Mesenchymal stem cell (in vitro differentiated cells and primary cell): ENCODE measurements at regions not wholly inside any gene's neighbourhood (a gene's known extent, or its start where the extent isn't known, plus 50 kb on each side); places are given as distances from the start of the nearest gene placed in this dataset.

Source experiments
- DNase-seq: peaks from one replicate; pipeline ENCODE4 v3.0.0-alpha.2; 2013
- H2AFZ ChIP-seq: one replicate; pipeline ENCODE4 v1.6.1; 2013; ENCODE audit warnings: low read depth, mild to moderate bottlenecking, control low read depth, inconsistent platforms, low read length, moderate library complexity
- H2AK5ac ChIP-seq: 2 replicates; pipeline ENCODE4 v1.6.1; 2013; ENCODE audit warnings: low read length, moderate library complexity, mild to moderate bottlenecking, inconsistent platforms; ENCODE audit not compliant: severe bottlenecking
- H2BK120ac ChIP-seq: one replicate; pipeline ENCODE4 v1.6.1; 2013; ENCODE audit warnings: low read depth, mild to moderate bottlenecking, inconsistent platforms, low read length, moderate library complexity
- H2BK12ac ChIP-seq, 2 experiments: one replicate each; pipeline ENCODE4 v1.6.1; 2013; ENCODE audit warnings: inconsistent platforms in 2 of 2, low read length in 2 of 2, mild to moderate bottlenecking in 2 of 2, moderate library complexity in 2 of 2, control low read depth in 1 of 2
- H2BK15ac ChIP-seq: one replicate; pipeline ENCODE4 v1.6.1; 2013; ENCODE audit warnings: mild to moderate bottlenecking, low read depth, inconsistent platforms; ENCODE audit not compliant: poor library complexity, severe bottlenecking
- H2BK5ac ChIP-seq: 2 replicates; pipeline ENCODE4 v1.6.1; 2013; ENCODE audit warnings: low read depth, mild to moderate bottlenecking, low read length, control low read depth, inconsistent platforms; ENCODE audit not compliant: poor library complexity, severe bottlenecking
- H3K14ac ChIP-seq, 2 experiments: one replicate each; pipeline ENCODE4 v1.6.1; 2013; ENCODE audit warnings: inconsistent platforms in 2 of 2, low read length in 2 of 2, control low read depth in 1 of 2, mild to moderate bottlenecking in 1 of 2, moderate library complexity in 1 of 2
- H3K18ac ChIP-seq, 2 experiments: one replicate each; pipeline ENCODE4 v1.6.1; 2013; ENCODE audit warnings: inconsistent platforms in 2 of 2, low read length in 2 of 2, control low read depth in 1 of 2, low read depth in 1 of 2, mild to moderate bottlenecking in 1 of 2
- H3K23ac ChIP-seq, 2 experiments: one replicate each; pipeline ENCODE4 v1.6.1; 2013; ENCODE audit warnings: inconsistent platforms in 2 of 2, low read length in 2 of 2, mild to moderate bottlenecking in 2 of 2, moderate library complexity in 2 of 2, control low read depth in 1 of 2
- H3K27ac ChIP-seq: 2 replicates; pipeline ENCODE4 v1.5.1; 2013; ENCODE audit warnings: mild to moderate bottlenecking, moderate library complexity, low read length, control low read depth, inconsistent platforms; ENCODE audit not compliant: poor library complexity, severe bottlenecking
- H3K27me3 ChIP-seq, 2 experiments: 2 replicates each; pipeline versions ENCODE4 v1.6.1 to v1.7.0; 2013; ENCODE audit warnings: low read length in 2 of 2, mild to moderate bottlenecking in 2 of 2, moderate library complexity in 2 of 2, control low read depth in 1 of 2, inconsistent platforms in 1 of 2; ENCODE audit not compliant: control insufficient read depth in 1 of 2, insufficient read depth in 1 of 2
- H3K36me3 ChIP-seq, 2 experiments: 2 replicates each; pipeline versions ENCODE4 v1.6.1 to v1.7.0; 2013; ENCODE audit warnings: low read length in 2 of 2, control low read depth in 1 of 2, inconsistent platforms in 1 of 2, low read depth in 1 of 2, mild to moderate bottlenecking in 1 of 2; ENCODE audit not compliant: insufficient read depth in 2 of 2, control insufficient read depth in 1 of 2
- H3K4ac ChIP-seq, 2 experiments: one replicate each; pipeline ENCODE4 v1.6.1; 2013; ENCODE audit warnings: inconsistent platforms in 2 of 2, low read length in 2 of 2, mild to moderate bottlenecking in 2 of 2, moderate library complexity in 2 of 2, control low read depth in 1 of 2, low read depth in 1 of 2
- H3K4me1 ChIP-seq: 2 replicates; pipeline ENCODE4 v1.6.1; 2013; ENCODE audit warnings: low read depth, low read length, control low read depth; ENCODE audit not compliant: control insufficient read depth, insufficient read depth
- H3K4me2 ChIP-seq: 2 replicates; pipeline ENCODE4 v1.6.1; 2013; ENCODE audit warnings: low read length, mild to moderate bottlenecking, inconsistent platforms; ENCODE audit not compliant: poor library complexity, severe bottlenecking
- H3K4me3 ChIP-seq, 2 experiments: 2 replicates each; pipeline versions ENCODE4 v1.5.1 to v1.7.0; 2013; ENCODE audit warnings: low read length in 2 of 2, mild to moderate bottlenecking in 2 of 2, control low read depth in 1 of 2, low read depth in 1 of 2; ENCODE audit not compliant: insufficient read depth in 1 of 2
- H3K79me1 ChIP-seq: replicated peaks from 2 replicates; pipeline ENCODE4 v1.6.1; 2013; ENCODE audit warnings: mild to moderate bottlenecking, control low read depth, low read length, inconsistent platforms; ENCODE audit not compliant: poor library complexity, severe bottlenecking
- H3K9ac ChIP-seq: 2 replicates; pipeline ENCODE4 v1.7.0; 2013; ENCODE audit warnings: mild to moderate bottlenecking, low read length, moderate library complexity
- H3K9me3 ChIP-seq: 2 replicates; pipeline ENCODE4 v1.7.0; 2013; ENCODE audit warnings: mild to moderate bottlenecking, low read length; ENCODE audit not compliant: control insufficient read depth
- H4K8ac ChIP-seq: one replicate; pipeline ENCODE4 v1.6.1; 2013; ENCODE audit warnings: inconsistent platforms, mild to moderate bottlenecking, low read length, moderate library complexity
- H4K91ac ChIP-seq: one replicate; pipeline ENCODE4 v1.6.1; 2013; ENCODE audit warnings: mild to moderate bottlenecking, low read length, inconsistent platforms
- WGBS: methylation state at CpG from one replicate; pipeline ENCODE4 v1.1.7; 2013; ENCODE audit warnings: mixed read lengths; 5-methylcytosine and 5-hydroxymethylcytosine counted together

DNA sequence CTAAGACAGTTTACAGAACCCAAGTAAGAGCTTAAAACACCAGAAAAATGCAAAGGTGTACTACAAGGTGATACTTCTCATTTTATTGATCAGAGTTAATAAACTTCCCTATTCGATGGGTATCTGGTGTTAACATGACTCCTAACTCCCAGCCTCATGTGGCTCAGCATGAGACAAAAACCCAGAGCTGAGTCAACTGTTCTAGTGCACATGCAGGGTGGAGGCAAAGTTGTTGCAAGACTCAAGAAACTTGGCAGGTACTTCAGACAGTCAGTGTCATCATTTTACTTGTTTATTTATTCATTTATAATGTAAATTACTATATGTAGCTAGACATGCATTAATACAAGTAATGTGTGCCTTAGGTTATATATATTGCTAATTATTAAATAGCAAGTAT is 216.6 kb upstream of the DSEL start:
- peak; percentile 12 for DNase-seq
- whole genome bisulfite sequencing: 90% methylated on average over 1 of the region's 1 CpG
- peak overlapping the region; percentile 63 for H3K9ac ChIP-seq
- no peak overlapping the region for H3K14ac ChIP-seq
- H3K4ac ChIP-seq: no peak overlapping the region
- no peak overlapping the region for H3K4me3 ChIP-seq
- no peak overlapping the region for H2BK12ac ChIP-seq
- H3K18ac ChIP-seq: no peak overlapping the region
- no peak overlapping the region for H2AK5ac ChIP-seq
- H3K4me1 ChIP-seq: no peaks in the 10 kb centered on the region
- no peaks in the 10 kb centered on the region for H3K9me3 ChIP-seq
- H3K27ac ChIP-seq: no peak overlapping the region
- no peak overlapping the region for H3K4me2 ChIP-seq
- no peak overlapping the region for H2BK15ac ChIP-seq
- H2BK5ac ChIP-seq: no peak overlapping the region
- H3K27me3 ChIP-seq: no peaks in the 10 kb centered on the region
- no peak overlapping the region for H2AFZ ChIP-seq
- no peak overlapping the region for H4K91ac ChIP-seq
- H3K79me1 ChIP-seq: no peaks in the 10 kb centered on the region
- H4K8ac ChIP-seq: no peak overlapping the region
- no peaks in the 10 kb centered on the region for H3K36me3 ChIP-seq
- H3K23ac ChIP-seq: no peak overlapping the region
- no peak overlapping the region for H2BK120ac ChIP-seq

DNA sequence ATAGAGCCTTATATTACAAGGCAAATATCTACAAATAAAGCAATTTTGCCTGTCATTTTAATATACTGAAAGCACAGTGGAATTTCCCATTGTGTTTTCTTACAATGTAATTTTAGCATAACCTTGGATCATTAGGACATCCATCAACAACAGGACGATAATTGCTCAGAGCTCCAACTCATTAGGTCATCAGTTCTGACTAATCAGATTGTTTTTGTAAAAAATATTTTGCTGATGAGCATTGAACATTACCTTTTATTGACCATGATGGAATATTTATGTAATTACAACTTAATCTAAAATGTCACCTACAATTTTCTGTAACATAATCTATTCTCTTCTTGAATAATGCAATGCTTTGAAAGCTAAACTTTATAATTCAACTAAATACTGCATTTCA is 215.3 kb upstream of the DSEL start:
- Histone ChIP-seq H4K8ac (no peak overlapping the region), H2AK5ac (no peak overlapping the region), H4K91ac (no peak overlapping the region), H2BK12ac (no peak overlapping the region), H2AFZ (no peak overlapping the region), H2BK120ac (no peak overlapping the region), H2BK15ac (no peak overlapping the region), H3K4ac (no peak overlapping the region), H3K23ac (no peak overlapping the region), H3K27me3 (no peaks in the 10 kb centered on the region), H3K4me1 (no peaks in the 10 kb centered on the region), H3K36me3 (no peaks in the 10 kb centered on the region), H3K27ac (no peak overlapping the region), H3K4me2 (no peak overlapping the region), H3K9ac (peak overlapping the region; percentile 63), H2BK5ac (no peak overlapping the region), H3K79me1 (no peaks in the 10 kb centered on the region), H3K18ac (no peak overlapping the region), H3K14ac (no peak overlapping the region), H3K9me3 (no peaks in the 10 kb centered on the region), H3K4me3 (no peak overlapping the region)
- WGBS: no CpG with 5 or more reads among the region's 1 CpG
- DNase-seq: peak; percentile 7

DNA sequence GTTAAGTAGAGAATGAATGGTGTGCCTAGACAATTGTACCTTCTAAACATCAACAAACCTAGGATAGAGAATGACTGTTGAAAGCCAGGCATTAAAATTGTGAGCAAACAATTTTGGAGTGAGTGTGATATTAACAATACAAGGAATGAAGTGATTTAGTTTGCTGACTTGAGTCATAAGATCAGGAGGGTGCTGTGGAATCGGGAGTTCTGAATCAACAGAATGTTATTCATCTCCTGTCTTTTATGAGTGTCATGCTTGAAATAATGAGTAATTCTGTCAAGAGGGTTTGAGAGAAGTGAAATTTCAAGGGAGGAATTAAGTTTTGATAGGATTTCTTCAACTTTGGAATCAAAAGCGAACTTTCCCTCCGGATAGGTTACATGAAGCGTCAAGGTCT is 214.4 kb upstream of the DSEL start:
- Histone ChIP-seq H4K8ac (no peak overlapping the region), H3K9me3 (no peaks in the 10 kb centered on the region), H2BK15ac (no peak overlapping the region), H3K79me1 (no peaks in the 10 kb centered on the region), H3K36me3 (no peaks in the 10 kb centered on the region), H3K23ac (no peak overlapping the region), H2BK120ac (no peak overlapping the region), H3K27ac (no peak overlapping the region), H3K14ac (no peak overlapping the region), H3K27me3 (no peaks in the 10 kb centered on the region), H3K4me1 (no peaks in the 10 kb centered on the region), H4K91ac (no peak overlapping the region), H3K4ac (no peak overlapping the region), H2BK12ac (no peak overlapping the region), H2AFZ (no peak overlapping the region), H3K4me2 (no peak overlapping the region), H3K4me3 (no peak overlapping the region), H2BK5ac (no peak overlapping the region), H2AK5ac (no peak overlapping the region), H3K9ac (peak overlapping the region; percentile 63), H3K18ac (no peak overlapping the region)
- WGBS: 2% methylated on average over 1 of the region's 4 CpGs
- peak; percentile 18 for DNase-seq

DNA sequence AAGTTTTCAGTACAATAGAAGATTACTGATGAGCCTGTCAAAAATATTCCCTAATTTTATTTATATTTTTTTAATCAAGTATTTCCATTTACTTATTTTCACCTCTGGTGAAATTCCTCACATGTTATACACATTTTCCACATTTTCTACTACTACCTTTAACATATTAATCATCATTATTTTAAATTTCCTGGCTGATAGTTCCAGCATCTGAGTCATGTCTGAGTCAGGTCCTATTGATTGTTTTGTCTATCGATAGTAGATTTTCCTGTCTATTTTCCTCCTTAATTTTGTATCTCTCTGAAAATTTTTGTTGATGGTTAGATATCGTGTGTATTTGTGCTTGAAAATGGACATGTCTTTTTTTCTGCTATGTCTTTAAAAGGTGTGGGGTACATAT is 211.8 kb upstream of the DSEL start:
- 100% methylated on average over 2 of the region's 2 CpGs for WGBS
- Histone ChIP-seq H3K23ac (no peak overlapping the region), H4K91ac (no peak overlapping the region)

More for the DNA sequence above, 211.8 kb upstream of the DSEL start:
- H2AFZ ChIP-seq: no peak overlapping the region
- no peak overlapping the region for H3K14ac ChIP-seq
- no peaks in the 10 kb centered on the region for H3K79me1 ChIP-seq
- no peak overlapping the region for H2AK5ac ChIP-seq
- H3K4ac ChIP-seq: no peak overlapping the region
- H3K9me3 ChIP-seq: no peaks in the 10 kb centered on the region
- no peak overlapping the region for H3K9ac ChIP-seq
- H3K36me3 ChIP-seq: no peaks in the 10 kb centered on the region
- H3K27me3 ChIP-seq: no peaks in the 10 kb centered on the region
- no peak overlapping the region for H2BK15ac ChIP-seq
- H2BK5ac ChIP-seq: no peak overlapping the region
- H3K4me1 ChIP-seq: no peaks in the 10 kb centered on the region
- H2BK12ac ChIP-seq: no peak overlapping the region
- no peak overlapping the region for H4K8ac ChIP-seq
- DNase-seq: no peak
- no peak overlapping the region for H3K27ac ChIP-seq
- H3K4me2 ChIP-seq: no peak overlapping the region
- no peak overlapping the region for H3K18ac ChIP-seq
- H3K4me3 ChIP-seq: no peak overlapping the region
- H2BK120ac ChIP-seq: no peak overlapping the region
